GM18502 (cell line): ENCODE measurements at regions not wholly inside any gene's neighbourhood (a gene's known extent, or its start where the extent isn't known, plus 50 kb on each side); places are given as distances from the start of the nearest gene placed in this dataset.
"Not testable (repeated sequence)": the region's sequence is repeated elsewhere in the genome, so short reads cannot be mapped to it uniquely, and the experiment has no call there.

Experiments used
- ATAC-seq: cut with Tn5 transposase; IDR thresholded peaks from one replicate; pipeline ENCODE4 v1.9.1; 2021; ENCODE audit warnings: mild to moderate bottlenecking; ENCODE audit not compliant: unreplicated experiment, poor library complexity

GRCh38 chr6:57853745-57854407, 536.4 kb downstream of the PRIM2 start:
- ATAC-seq: not testable (repeated sequence)

- not testable (repeated sequence) for ATAC-seq
Measured at GRCh38 chr6:57860481-57861315, 543.3 kb downstream of the PRIM2 start.

GRCh38 chr6:57870083-57870482, 552.7 kb downstream of the PRIM2 start:
- not testable (repeated sequence) for ATAC-seq

GRCh38 chr6:57873424-57873823, 556.0 kb downstream of the PRIM2 start:
- not testable (repeated sequence) for ATAC-seq

GRCh38 chr6:57876659-57877058, 559.2 kb downstream of the PRIM2 start:
- ATAC-seq: not testable (repeated sequence)

- ATAC-seq: not testable (repeated sequence)
Measured at GRCh38 chr6:57877729-57878128, 560.3 kb downstream of the PRIM2 start.

GRCh38 chr6:57878792-57879191, 561.4 kb downstream of the PRIM2 start:
- peak; percentile 55 for ATAC-seq

- ATAC-seq: peak; percentile 81
Measured at GRCh38 chr6:57898850-57899249, 581.4 kb downstream of the PRIM2 start.

GRCh38 chr6:57900687-57901399, 583.4 kb downstream of the PRIM2 start:
- peak; percentile 56 for ATAC-seq

- ATAC-seq: not testable (repeated sequence)
Measured at GRCh38 chr6:57901445-57901844, 584.0 kb downstream of the PRIM2 start.

- ATAC-seq: not testable (repeated sequence)
Measured at GRCh38 chr6:57904356-57904755, 586.9 kb downstream of the PRIM2 start.

GRCh38 chr6:57915300-57915699, 597.9 kb downstream of the PRIM2 start:
- ATAC-seq: not testable (repeated sequence)

- not testable (repeated sequence) for ATAC-seq
Measured at GRCh38 chr6:57942966-57943365, 625.5 kb downstream of the PRIM2 start.

- ATAC-seq: not testable (repeated sequence)
Measured at GRCh38 chr6:57946084-57946768, 628.8 kb downstream of the PRIM2 start.

- not testable (repeated sequence) for ATAC-seq
Measured at GRCh38 chr6:57946769-57947091, 629.3 kb downstream of the PRIM2 start.

- ATAC-seq: not testable (repeated sequence)
Measured at GRCh38 chr6:57948481-57948880, 631.1 kb downstream of the PRIM2 start.

- ATAC-seq: not testable (repeated sequence)
Measured at GRCh38 chr6:57950430-57950829, 633.0 kb downstream of the PRIM2 start.

- not testable (repeated sequence) for ATAC-seq
Measured at GRCh38 chr6:57966757-57967156, 649.3 kb downstream of the PRIM2 start.

GRCh38 chr6:57971956-57972355, 654.5 kb downstream of the PRIM2 start:
- not testable (repeated sequence) for ATAC-seq

GRCh38 chr6:57974653-57975052, 657.2 kb downstream of the PRIM2 start:
- no peak for ATAC-seq
